ACHN (cell line): ENCODE measurements at regions not wholly inside any gene's neighbourhood (a gene's known extent, or its start where the extent isn't known, plus 50 kb on each side); places are given as distances from the start of the nearest gene placed in this dataset.

Experiments
- DNase-seq: peaks from one replicate; pipeline ENCODE4 v3.0.0-alpha.2; 2015
- in situ Hi-C: cut with HindIII; loops from 2 replicates; pipeline ENCODE4 v1.10.0; 2017; ENCODE audit warnings: low sequenced_read_pairs, low pct_ligation_motif_present, low pct_unique_long_range_greater_than_20kb

DNA sequence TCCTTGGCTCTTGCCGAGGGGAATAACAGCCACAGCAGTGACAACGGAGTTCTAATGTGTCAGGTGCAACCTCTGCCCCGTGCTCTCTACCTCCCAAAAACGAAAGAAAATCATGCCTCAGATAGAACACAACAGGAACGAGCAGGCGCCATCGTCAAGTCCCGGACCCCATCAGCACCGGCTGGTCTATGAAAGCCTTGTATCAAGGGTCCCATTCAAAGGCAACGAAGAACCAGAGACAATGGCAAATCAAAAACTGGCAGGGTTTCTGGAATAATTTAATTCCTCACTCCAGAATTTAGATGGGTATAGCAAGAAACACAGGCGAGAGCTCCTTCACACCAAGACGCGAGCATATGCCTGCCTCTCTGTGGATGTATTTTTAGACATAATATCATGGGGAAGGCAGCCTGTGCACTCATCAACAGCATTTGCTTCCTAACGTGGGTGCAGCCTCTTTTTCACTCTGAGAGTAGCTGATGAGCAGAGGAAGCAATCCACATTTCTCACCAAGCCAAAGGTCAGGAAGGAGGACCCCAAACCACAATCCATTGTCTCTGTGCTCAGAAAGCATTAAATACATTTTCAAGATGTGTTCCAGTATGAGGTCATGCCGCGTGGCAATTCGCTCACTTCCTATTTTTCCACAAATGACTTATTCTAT lies 193.4 kb upstream of the BLID start:
- DNase-seq = no peak
- in situ Hi-C loops = no loop called here

DNA sequence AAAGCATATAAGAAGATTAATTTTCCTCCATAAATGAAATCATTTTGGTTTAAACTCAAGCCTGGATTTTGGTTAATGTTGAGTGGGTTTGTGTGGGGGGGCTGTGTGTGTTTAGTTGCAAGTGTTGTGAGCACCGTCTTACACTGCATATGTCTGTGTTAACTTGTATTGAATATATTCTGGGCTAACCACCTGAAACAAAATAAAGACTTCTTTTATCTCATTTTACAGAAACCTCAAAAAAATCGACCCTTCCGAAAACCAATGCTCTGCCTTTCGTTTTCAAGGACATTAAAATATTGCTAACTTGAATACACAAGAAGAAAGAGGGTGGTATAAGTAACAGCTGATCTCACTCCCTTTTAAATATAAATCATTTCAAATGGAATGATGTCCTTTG lies 192.2 kb upstream of the BLID start:
- in situ Hi-C loops = no loop called here
- no peak for DNase-seq

GRCh38 chr11:122307476-122308035 lies 191.5 kb upstream of the BLID start:
- DNase-seq = no peak
- in situ Hi-C loops = no loop called here

- no peak for DNase-seq
- in situ Hi-C loops = no loop called here
These were observed 190.9 kb upstream of the BLID start for GRCh38 chr11:122306831-122307391.

DNA sequence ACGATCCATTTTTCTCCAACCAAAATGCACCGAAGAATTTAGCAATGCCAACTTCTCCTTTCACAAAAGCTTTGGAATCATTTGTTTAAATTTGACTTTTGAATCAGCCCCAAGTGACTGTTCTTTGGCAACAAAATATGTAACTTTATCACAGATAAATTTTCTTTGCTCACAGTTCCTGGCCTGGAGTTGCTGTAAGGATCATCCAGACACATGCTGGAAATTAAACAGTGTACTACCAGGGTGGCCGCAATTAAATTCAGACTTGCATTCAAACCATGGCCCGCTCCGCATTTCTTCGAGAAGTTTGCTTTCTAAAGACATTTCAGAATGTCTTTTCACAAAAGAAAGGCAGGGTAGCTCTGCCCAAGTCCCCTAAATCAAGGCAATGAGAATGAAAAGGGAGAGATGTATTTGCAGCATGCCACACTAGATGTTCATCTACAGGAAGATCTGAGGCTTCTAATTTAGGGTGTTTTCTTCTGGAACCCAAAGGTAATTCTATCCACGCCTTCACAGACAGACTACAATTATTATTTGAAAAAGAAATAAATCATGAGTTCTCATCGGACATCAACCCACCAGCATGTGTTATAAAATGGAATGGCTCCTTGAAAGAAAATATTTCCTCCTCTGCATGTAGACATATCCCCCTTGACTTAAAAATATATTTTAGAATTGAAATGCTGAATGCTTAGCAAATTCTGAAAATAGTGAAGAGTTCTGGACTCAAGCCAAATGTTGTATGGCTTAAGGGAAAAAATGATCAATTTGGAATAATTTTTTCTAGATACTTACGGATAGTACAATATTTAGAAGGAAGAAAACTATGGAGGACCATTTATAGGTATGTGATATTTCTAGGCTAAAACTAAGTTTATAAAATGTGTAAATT lies 189.7 kb upstream of the BLID start:
- in situ Hi-C loops = no loop called here
- DNase-seq = no peak

DNA sequence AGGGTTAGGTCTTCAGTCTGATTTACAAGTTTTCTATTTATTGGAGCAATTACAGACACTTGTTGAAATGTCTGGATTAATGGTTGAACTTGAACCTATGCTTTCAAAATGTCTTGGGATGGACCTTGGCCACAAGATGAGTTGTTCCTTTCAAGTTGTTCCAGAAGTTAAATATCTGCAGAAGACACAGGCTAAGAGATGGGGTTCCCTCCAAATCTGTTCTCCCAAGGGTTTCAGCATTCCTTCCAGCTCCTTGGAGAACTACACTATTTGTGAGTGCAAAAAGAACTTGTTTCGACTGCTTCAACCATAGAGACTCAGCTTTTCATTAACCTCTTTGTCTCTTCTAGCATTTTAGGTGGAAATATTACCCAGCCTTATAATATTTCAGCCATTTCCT lies 189.0 kb upstream of the BLID start:
- in situ Hi-C loops = no loop called here

GRCh38 chr11:122304306-122304705 lies 188.3 kb upstream of the BLID start:
- no peak for DNase-seq

More for the DNA sequence above, 189.0 kb upstream of the BLID start:
- DNase-seq = no peak

GRCh38 chr11:122294041-122294440 lies 178.0 kb upstream of the BLID start:
- DNase-seq = no peak
- in situ Hi-C loops = no loop called here

More at GRCh38 chr11:122304306-122304705, 188.3 kb upstream of the BLID start:
- in situ Hi-C loops = no loop called here

DNA sequence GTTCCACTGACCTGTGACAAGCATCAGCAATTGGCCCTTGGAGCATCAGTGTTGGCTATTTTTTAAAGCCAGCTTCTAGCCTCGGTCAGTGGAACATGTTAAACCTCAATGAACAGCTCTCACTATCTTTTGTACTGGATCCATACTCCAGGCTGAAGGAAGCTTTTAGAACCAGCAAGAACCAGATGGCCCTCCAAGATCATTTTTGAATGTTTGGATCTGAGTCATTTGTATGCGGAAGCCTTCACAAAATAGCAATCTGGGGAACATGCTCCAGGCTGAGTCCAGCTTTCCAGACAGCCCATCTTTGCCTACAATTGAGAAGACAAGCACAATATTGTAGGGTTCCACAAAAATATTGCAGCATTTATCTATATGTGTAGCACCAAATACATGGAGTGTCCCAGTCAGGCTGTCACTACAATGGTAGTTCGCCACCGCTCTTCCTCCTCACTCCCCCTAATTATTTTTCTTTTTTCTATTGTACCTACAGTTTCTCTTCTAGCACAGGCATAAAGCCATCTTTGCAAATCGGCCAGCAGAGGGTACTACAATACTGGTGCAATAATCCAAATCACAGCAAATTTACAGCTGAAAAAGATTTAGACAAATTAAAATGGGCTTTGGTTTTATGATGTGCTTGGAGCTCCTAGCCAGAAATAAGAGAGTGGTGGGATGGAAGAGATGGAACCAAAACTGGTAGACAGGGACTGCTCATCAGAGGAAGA lies 177.4 kb upstream of the BLID start:
- no peak for DNase-seq
- in situ Hi-C loops = no loop called here

- in situ Hi-C loops = no loop called here
These were observed 171.4 kb upstream of the BLID start for GRCh38 chr11:122287401-122287800.

GRCh38 chr11:122285070-122285988 lies 169.3 kb upstream of the BLID start:
- no peak for DNase-seq
- in situ Hi-C loops = no loop called here

More at GRCh38 chr11:122287401-122287800, 171.4 kb upstream of the BLID start:
- no peak for DNase-seq

DNA sequence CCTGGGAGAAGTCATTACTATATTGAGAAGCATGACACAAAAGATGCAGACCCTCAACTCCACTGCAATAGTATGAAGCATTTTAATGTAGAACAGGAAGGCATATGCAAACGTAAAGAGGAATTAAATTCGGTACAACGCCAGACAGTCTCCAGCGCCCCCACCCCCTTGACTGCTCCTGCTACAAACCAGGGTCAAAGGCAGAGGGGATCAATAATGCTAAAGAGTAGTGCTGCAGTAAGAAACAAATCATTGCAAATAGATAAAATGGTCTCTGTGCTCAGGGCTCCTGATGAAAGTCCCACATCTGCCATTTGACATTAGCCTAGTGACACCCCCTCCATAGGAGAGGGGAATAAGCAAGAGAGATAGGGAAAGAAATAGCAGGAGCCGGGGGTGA lies 164.9 kb upstream of the BLID start:
- in situ Hi-C loops = no loop called here
- no peak for DNase-seq

DNA sequence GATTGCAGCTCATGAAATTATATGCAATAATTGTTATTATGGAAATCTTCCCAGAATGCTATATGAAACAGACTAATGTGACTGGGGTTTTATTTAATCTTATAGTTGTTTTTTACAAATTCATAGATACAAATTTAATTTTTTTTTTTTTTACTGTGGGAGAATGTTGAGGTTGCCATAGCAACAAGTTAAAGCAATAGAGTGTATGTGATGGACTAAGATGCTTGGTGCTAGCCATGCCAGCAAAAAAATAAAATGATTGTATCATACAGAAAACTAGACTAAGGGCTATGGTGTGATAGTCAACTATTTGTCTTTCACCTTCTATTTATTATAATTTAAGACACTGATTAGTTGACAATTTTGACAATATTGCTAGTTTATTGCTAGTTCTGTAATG lies 163.2 kb upstream of the BLID start:
- in situ Hi-C loops = no loop called here
- DNase-seq = no peak

DNA sequence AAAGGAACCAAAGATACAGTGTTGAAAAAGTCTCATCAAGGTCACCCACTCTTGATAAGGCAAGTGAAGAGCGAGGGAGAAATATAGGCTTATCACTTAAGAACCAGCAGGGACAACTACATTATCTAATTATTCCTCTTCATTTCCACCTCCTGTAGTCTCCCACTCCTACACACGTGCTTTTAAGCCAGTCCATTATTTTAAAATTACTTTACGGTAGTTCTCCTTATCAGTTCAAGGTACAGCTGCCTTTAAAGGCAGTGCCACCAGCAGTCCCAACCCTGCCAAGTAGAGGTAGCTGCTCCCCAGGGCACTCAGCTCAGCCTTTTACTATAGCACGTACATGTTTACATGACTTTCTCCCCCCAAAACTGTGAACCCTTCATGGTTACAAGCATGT lies 161.5 kb upstream of the BLID start:
- no peak for DNase-seq
- in situ Hi-C loops = no loop called here

GRCh38 chr11:122276221-122276620 lies 160.2 kb upstream of the BLID start:
- DNase-seq = no peak
- in situ Hi-C loops = no loop called here

- in situ Hi-C loops = no loop called here
These were observed 159.5 kb upstream of the BLID start for GRCh38 chr11:122275508-122275907.

GRCh38 chr11:122273476-122274191 lies 157.6 kb upstream of the BLID start:
- no peak for DNase-seq

More at GRCh38 chr11:122275508-122275907, 159.5 kb upstream of the BLID start:
- DNase-seq = no peak

More at GRCh38 chr11:122273476-122274191, 157.6 kb upstream of the BLID start:
- in situ Hi-C loops = no loop called here
